Endothelial cell of umbilical vein (primary cell): ENCODE measurements at regions not wholly inside any gene's neighbourhood (a gene's known extent, or its start where the extent isn't known, plus 50 kb on each side); places are given as distances from the start of the nearest gene placed in this dataset.

Experiments
- BruUV-seq: library from RNA; stranded (reverse); fragments of 400-500 nt; replicated peaks from 2 replicates; lab custom pipeline; 2021; lab: Mats Ljungman, UMichigan
- CTCF ChIA-PET: fragments of 300-600, 350-600 bp; sonication (Branson Sonifier 250); formaldehyde crosslinking; loops from one replicate; lab custom pipeline; 2021; ENCODE audit warnings: antibody characterized with exemption, inconsistent platforms; lab: Charles Lee
- POLR2A ChIA-PET: fragments of 300-600, 350-600 bp; sonication (Branson Sonifier 250); formaldehyde crosslinking; loops from one replicate; lab custom pipeline; 2021; ENCODE audit warnings: antibody characterized with exemption, inconsistent platforms; lab: Charles Lee
- DNase-seq: peaks from one replicate; pipeline ENCODE4 v3.0.0-alpha.2; 2011; ENCODE audit warnings: low read depth, low spot score
- FAIRE-seq: peaks from 2 replicates; lab custom pipeline; 2011; peaks lifted over from hg19 to GRCh38; lab: Jason Lieb, UNC
- H2AFZ ChIP-seq: 2 replicates; pipeline ENCODE4 v1.6.0; 2012; ENCODE audit warnings: low read depth, low read length, control low read depth, inconsistent platforms
- H3K27ac ChIP-seq: 2 replicates; pipeline ENCODE4 v1.5.1; 2011; ENCODE audit warnings: low read depth, mild to moderate bottlenecking, control low read depth, low read length, moderate library complexity; ENCODE audit not compliant: insufficient read depth
- H3K27me3 ChIP-seq, 2 experiments: 2 replicates each; pipeline versions ENCODE4 v1.6.0 to v1.6.1; 2011; ENCODE audit warnings: low read length in 2 of 2, mixed read lengths in 1 of 2; ENCODE audit not compliant: control insufficient read depth in 2 of 2, insufficient read depth in 2 of 2
- H3K36me3 ChIP-seq, 2 experiments: 2 replicates in 1 of 2; 3 replicates in 1 of 2; pipeline ENCODE4 v1.5.1; 2011; ENCODE audit warnings: low read length in 2 of 2, mild to moderate bottlenecking in 1 of 2, moderate library complexity in 1 of 2; ENCODE audit not compliant: control insufficient read depth in 2 of 2, insufficient read depth in 2 of 2; ENCODE audit errors: extremely low read depth in 1 of 2
- H3K4me1 ChIP-seq: 3 replicates; pipeline ENCODE4 v1.5.1; 2011; ENCODE audit warnings: mild to moderate bottlenecking, low read length; ENCODE audit not compliant: control insufficient read depth, insufficient read depth; ENCODE audit errors: extremely low read depth
- H3K4me2 ChIP-seq: 2 replicates; pipeline ENCODE4 v1.6.1; 2011; ENCODE audit warnings: low read length, control low read depth, mixed read lengths; ENCODE audit not compliant: insufficient read depth
- H3K4me3 ChIP-seq, 3 experiments: fragments of 200-600 bp in 1 of 3; sonication (generic), shearing (Covaris generic) in 1 of 3; replicated peaks in 1 of 3; 2 replicates each; pipeline ENCODE4 v1.5.1; 2011 to 2016; ENCODE audit warnings: control low read depth in 3 of 3, low read length in 3 of 3, mild to moderate bottlenecking in 2 of 3, inconsistent platforms in 1 of 3, low read depth in 1 of 3, moderate library complexity in 1 of 3; ENCODE audit not compliant: insufficient read depth in 1 of 3
- H3K79me2 ChIP-seq: 2 replicates; pipeline ENCODE4 v1.6.0; 2012; ENCODE audit warnings: low read length, inconsistent platforms; ENCODE audit not compliant: control insufficient read depth, insufficient read depth
- H3K9ac ChIP-seq: replicated peaks from 2 replicates; pipeline ENCODE3; 2011; ENCODE audit warnings: low read length, control low read depth; ENCODE audit not compliant: insufficient read depth; ENCODE audit errors: extremely low read depth
- H3K9me1 ChIP-seq: replicated peaks from 3 replicates; pipeline ENCODE4 v1.6.0; 2011; ENCODE audit warnings: mild to moderate bottlenecking, low read length; ENCODE audit not compliant: control insufficient read depth, insufficient read depth; ENCODE audit errors: extremely low read depth
- H3K9me3 ChIP-seq: replicated peaks from 2 replicates; pipeline ENCODE4 v1.5.1; 2012; ENCODE audit warnings: low read length, inconsistent platforms; ENCODE audit not compliant: control insufficient read depth, insufficient read depth
- H4K20me1 ChIP-seq: replicated peaks from 2 replicates; pipeline ENCODE3; 2011; ENCODE audit warnings: mild to moderate bottlenecking, low read length; ENCODE audit not compliant: control insufficient read depth, insufficient read depth; ENCODE audit errors: extremely low read depth
- CTCF ChIP-seq, 2 donors: IDR thresholded peaks; 1 replicate in 1 of 2; 2 replicates in 1 of 2; pipeline ENCODE4 v1.5.1; 2011; ENCODE audit warnings: low read length in 2 of 2, mild to moderate bottlenecking in 2 of 2, moderate library complexity in 2 of 2, control low read depth in 1 of 2, inconsistent platforms in 1 of 2, low read depth in 1 of 2; ENCODE audit not compliant: insufficient read depth in 1 of 2; ENCODE audit errors: extremely low read depth in 1 of 2
- EZH2 ChIP-seq: IDR thresholded peaks from 2 replicates; pipeline ENCODE4 v1.6.1; 2012; ENCODE audit warnings: borderline replicate concordance, low read depth, mild to moderate bottlenecking, moderate library complexity, low read length, inconsistent platforms; ENCODE audit not compliant: severe bottlenecking
- GATA2 ChIP-seq: IDR thresholded peaks from 2 replicates; pipeline ENCODE4 v1.7.0; 2011; ENCODE audit warnings: low read depth, mild to moderate bottlenecking, moderate library complexity, mixed read lengths, low read length; ENCODE audit not compliant: insufficient read length, insufficient read depth
- JUN ChIP-seq: IDR thresholded peaks from 2 replicates; pipeline ENCODE4 v1.6.1; 2011; ENCODE audit warnings: borderline replicate concordance, low read depth; ENCODE audit not compliant: insufficient read length, insufficient read depth
- MAX ChIP-seq: IDR thresholded peaks from 2 replicates; pipeline ENCODE4 v1.6.1; 2011; ENCODE audit not compliant: insufficient read depth, insufficient read length
- MYC ChIP-seq: IDR thresholded peaks from one replicate; pipeline ENCODE4 v1.6.1; 2011; ENCODE audit warnings: mild to moderate bottlenecking, low read depth, low read length
- POLR2A ChIP-seq: IDR thresholded peaks from 2 replicates; pipeline ENCODE4 v1.6.1; 2012; ENCODE audit warnings: low read depth, mild to moderate bottlenecking, control low read depth, low read length
- POLR2AphosphoS5 ChIP-seq: IDR thresholded peaks from 2 replicates; pipeline ENCODE4 v1.6.1; 2012; ENCODE audit warnings: low read depth, mild to moderate bottlenecking, control low read depth, low read length, moderate library complexity; ENCODE audit not compliant: insufficient read depth
- dilution Hi-C: fragments of 300-500 bp; cut with MboI; formaldehyde crosslinking; loops from one replicate; pipeline ENCODE4 v1.15.0; 2019; ENCODE audit warnings: low sequenced_read_pairs; ENCODE audit not compliant: extremely low pct_ligation_motif_present
- intact Hi-C: fragments of 100-400 bp; cut with micrococcal nuclease; formaldehyde crosslinking; loops from one replicate; pipeline ENCODE4 v1.10.0; 2022

GRCh38 chr2:240351088-240351741 is 84.2 kb upstream of the GPC1 start:
- FAIRE-seq (no peak), DNase-seq (no peak)
- no peaks in the 10 kb centered on the region for H4K20me1 ChIP-seq
- POLR2A ChIA-PET, result no interaction called here
- no peaks in the 10 kb centered on the region for H3K79me2 ChIP-seq
- H3K9ac ChIP-seq, result no peak overlapping the region
- H3K9me1 ChIP-seq, result no peaks in the 10 kb centered on the region
- no peaks in the 10 kb centered on the region for H3K4me1 ChIP-seq
- H3K27me3 ChIP-seq, result no peaks in the 10 kb centered on the region
- H3K9me3 ChIP-seq, result no peaks in the 10 kb centered on the region
- dilution Hi-C loops (no loop called here), intact Hi-C loops (no loop called here)
- H3K4me3 ChIP-seq, result no peak overlapping the region
- no peaks in the 10 kb centered on the region for H3K36me3 ChIP-seq
- no peak overlapping the region for H2AFZ ChIP-seq
- no peak overlapping the region for H3K27ac ChIP-seq
- no peak for TF ChIP-seq POLR2A
- no peak overlapping the region for H3K4me2 ChIP-seq
- BruUV-seq, result no TSS peak
- CTCF ChIA-PET, result no interaction called here

GRCh38 chr2:240351826-240352426 is 83.5 kb upstream of the GPC1 start:
- intact Hi-C loops (no loop called here), dilution Hi-C loops (no loop called here)
- FAIRE-seq (no peak), DNase-seq (no peak)
- CTCF ChIA-PET, result no interaction called here
- POLR2A ChIA-PET, result no interaction called here
- H3K36me3 ChIP-seq, result no peaks in the 10 kb centered on the region
- no peaks in the 10 kb centered on the region for H3K9me3 ChIP-seq
- H2AFZ ChIP-seq, result no peak overlapping the region
- TF ChIP-seq EZH2 (no peak), GATA2 (no peak), MAX (no peak), JUN (no peak), POLR2AphosphoS5 (no peak), MYC (no peak), POLR2A (no peak), CTCF (IDR thresholded peaks at IDR 0.05; ENCODE audit: extremely low read depth in 1 of 2, insufficient read depth in 1 of 2, low read depth in 1 of 2, low read length in 2 of 2) (no peak)
- H3K4me2 ChIP-seq, result no peak overlapping the region
- H3K9me1 ChIP-seq, result no peaks in the 10 kb centered on the region
- no peaks in the 10 kb centered on the region for H3K4me1 ChIP-seq
- H3K27me3 ChIP-seq, result no peaks in the 10 kb centered on the region
- H3K79me2 ChIP-seq, result no peaks in the 10 kb centered on the region
- H3K9ac ChIP-seq, result no peak overlapping the region
- H3K27ac ChIP-seq, result no peak overlapping the region
- no peak overlapping the region for H3K4me3 ChIP-seq
- H4K20me1 ChIP-seq, result no peaks in the 10 kb centered on the region
- no TSS peak for BruUV-seq
